PC-9 (cell line): ENCODE measurements at regions not wholly inside any gene's neighbourhood (a gene's known extent, or its start where the extent isn't known, plus 50 kb on each side); places are given as distances from the start of the nearest gene placed in this dataset.

Experiments
- CTCF ChIP-seq: fragments of 200-600 bp; sonication (generic); conservative IDR thresholded peaks from 2 replicates; pipeline ENCODE4 v1.6.1; 2017; ENCODE audit warnings: mixed run types, antibody characterized with exemption, mild to moderate bottlenecking, moderate library complexity
- EZH2 ChIP-seq: fragments of 200-600 bp; sonication (generic); IDR thresholded peaks from 2 replicates; pipeline ENCODE4 v1.8.0; 2017; ENCODE audit warnings: antibody characterized with exemption, low read depth

GRCh38 chr13:65155861-65156260 is 2074.3 kb downstream of the PCDH9 start:
- TF ChIP-seq CTCF (no peak), EZH2 (no peak)
